HG02938 (cell line): ENCODE measurements at regions not wholly inside any gene's neighbourhood (a gene's known extent, or its start where the extent isn't known, plus 50 kb on each side); places are given as distances from the start of the nearest gene placed in this dataset.
"Not testable (repeated sequence)": the region's sequence is repeated elsewhere in the genome, so short reads cannot be mapped to it uniquely, and the experiment has no call there.

Source experiments
- ATAC-seq: cut with Tn5 transposase; IDR thresholded peaks from one replicate; pipeline ENCODE4 v1.9.1; 2021; ENCODE audit warnings: mild to moderate bottlenecking, moderate library complexity; ENCODE audit not compliant: unreplicated experiment

GRCh38 chr3:127045435-127046045, 62.6 kb downstream of the PLXNA1 start:
- no peak for ATAC-seq

GRCh38 chr3:127046690-127047089, 63.8 kb downstream of the PLXNA1 start:
- not testable (repeated sequence) for ATAC-seq

- no peak for ATAC-seq
Measured at GRCh38 chr3:127049393-127049792, 66.5 kb downstream of the PLXNA1 start.

- ATAC-seq, result no peak
Measured at GRCh38 chr3:127050733-127051132, 67.8 kb downstream of the PLXNA1 start.

GRCh38 chr3:127052121-127052561, 69.2 kb downstream of the PLXNA1 start:
- no peak for ATAC-seq

- no peak for ATAC-seq
Measured at GRCh38 chr3:127053026-127053425, 70.1 kb downstream of the PLXNA1 start.

GRCh38 chr3:127053450-127053849, 70.5 kb downstream of the PLXNA1 start:
- no peak for ATAC-seq

- no peak for ATAC-seq
Measured at GRCh38 chr3:127053979-127054378, 71.1 kb downstream of the PLXNA1 start.

GRCh38 chr3:127056281-127056680, 73.4 kb downstream of the PLXNA1 start:
- no peak for ATAC-seq

GRCh38 chr3:127056976-127057375, 74.1 kb downstream of the PLXNA1 start:
- ATAC-seq, result no peak

- no peak for ATAC-seq
Measured at GRCh38 chr3:127059072-127059471, 76.2 kb downstream of the PLXNA1 start.

- no peak for ATAC-seq
Measured at GRCh38 chr3:127061641-127062040, 78.7 kb downstream of the PLXNA1 start.

- no peak for ATAC-seq
Measured at GRCh38 chr3:127062926-127063325, 80.0 kb downstream of the PLXNA1 start.

- no peak for ATAC-seq
Measured at GRCh38 chr3:127063916-127064315, 81.0 kb downstream of the PLXNA1 start.

GRCh38 chr3:127064391-127065137, 81.6 kb downstream of the PLXNA1 start:
- ATAC-seq, result no peak

- ATAC-seq, result no peak
Measured at GRCh38 chr3:127065138-127065427, 82.2 kb downstream of the PLXNA1 start.

- no peak for ATAC-seq
Measured at GRCh38 chr3:127065561-127066290, 82.8 kb downstream of the PLXNA1 start.

GRCh38 chr3:127066635-127067034, 83.7 kb downstream of the PLXNA1 start:
- no peak for ATAC-seq

GRCh38 chr3:127067116-127067910, 84.4 kb downstream of the PLXNA1 start:
- no peak for ATAC-seq

- ATAC-seq, result no peak
Measured at GRCh38 chr3:127068111-127068810, 85.3 kb downstream of the PLXNA1 start.

- no peak for ATAC-seq
Measured at GRCh38 chr3:127068871-127069270, 86.0 kb downstream of the PLXNA1 start.
